CD4-positive, alpha-beta memory T cell (primary cell): ENCODE measurements at regions not wholly inside any gene's neighbourhood (a gene's known extent, or its start where the extent isn't known, plus 50 kb on each side); places are given as distances from the start of the nearest gene placed in this dataset.

Experiments used
- CTCF ChIA-PET: fragments of 350-600 bp; sonication (Branson Sonifier 250); formaldehyde crosslinking; loops from one replicate; lab custom pipeline; 2021; ENCODE audit warnings: inconsistent platforms; ENCODE audit not compliant: partially characterized antibody; lab: Charles Lee
- POLR2A ChIA-PET: fragments of 350-600 bp; sonication (Branson Sonifier 250); formaldehyde crosslinking; loops from one replicate; lab custom pipeline; 2021; ENCODE audit not compliant: partially characterized antibody; lab: Charles Lee
- DNase-seq, 5 donors: peaks; one replicate each; pipeline versions ENCODE4 v3.0.0 to v3.0.0-alpha.2; 2020 to 2022; ENCODE audit warnings: mixed read lengths in 1 of 5
- H3K27ac ChIP-seq: one replicate; pipeline ENCODE4 v1.7.0; 2013; ENCODE audit warnings: low read depth, low read length
- H3K27me3 ChIP-seq: 2 replicates; pipeline ENCODE4 v1.7.0; 2013; ENCODE audit warnings: mild to moderate bottlenecking, low read length, moderate library complexity; ENCODE audit not compliant: insufficient read depth
- H3K36me3 ChIP-seq: 2 replicates; pipeline ENCODE4 v1.7.0; 2013; ENCODE audit warnings: mild to moderate bottlenecking, low read length, moderate library complexity; ENCODE audit not compliant: insufficient read depth
- H3K4me1 ChIP-seq: 2 replicates; pipeline ENCODE4 v1.7.0; 2013; ENCODE audit warnings: mild to moderate bottlenecking, low read length, moderate library complexity; ENCODE audit not compliant: insufficient read depth
- H3K4me3 ChIP-seq, 2 donors: one replicate each; pipeline ENCODE4 v1.7.0; 2013; ENCODE audit warnings: low read length in 2 of 2, mild to moderate bottlenecking in 1 of 2
- H3K9me3 ChIP-seq, 2 donors: one replicate each; pipeline ENCODE4 v1.7.0; 2013; ENCODE audit warnings: low read length in 2 of 2, control low read depth in 1 of 2; ENCODE audit not compliant: control insufficient read depth in 1 of 2
- H3K27ac Mint-ChIP-seq, 7 donors: one replicate each; pipeline ENCODE4 v1.8.0; 2020 to 2021; ENCODE audit warnings: mixed read lengths in 7 of 7, mild to moderate bottlenecking in 6 of 7, inconsistent platforms in 3 of 7, moderate library complexity in 3 of 7
- H3K27me3 Mint-ChIP-seq, 2 donors: one replicate each; pipeline ENCODE4 v1.8.0; 2020 to 2021; ENCODE audit warnings: mixed read lengths in 2 of 2
- H3K36me3 Mint-ChIP-seq, 2 donors: one replicate each; pipeline ENCODE4 v1.8.0; 2020 to 2021; ENCODE audit warnings: mixed read lengths in 2 of 2, inconsistent platforms in 1 of 2, mild to moderate bottlenecking in 1 of 2
- H3K4me1 Mint-ChIP-seq, 4 donors: one replicate each; pipeline ENCODE4 v1.8.0; 2020 to 2021; ENCODE audit warnings: mixed read lengths in 4 of 4, mild to moderate bottlenecking in 1 of 4
- H3K4me3 Mint-ChIP-seq, 8 donors: one replicate each; pipeline ENCODE4 v1.8.0; 2020 to 2021; ENCODE audit warnings: mixed read lengths in 8 of 8, mild to moderate bottlenecking in 7 of 8, moderate library complexity in 6 of 8, inconsistent platforms in 3 of 8
- H3K9me3 Mint-ChIP-seq, 8 donors: one replicate each; pipeline ENCODE4 v1.8.0; 2020 to 2021; ENCODE audit warnings: mixed read lengths in 8 of 8, mild to moderate bottlenecking in 5 of 8, inconsistent platforms in 3 of 8, moderate library complexity in 1 of 8
- intact Hi-C: fragments of 100-400 bp; cut with micrococcal nuclease; formaldehyde crosslinking; loops from one replicate; pipeline ENCODE4 v1.15.1; 2023

GRCh38 chr11:115052601-115053000 lies 374.3 kb downstream of the NXPE2 start:
- no peaks in the 10 kb centered on the region for H3K4me1 Mint-ChIP-seq
- H3K27me3 Mint-ChIP-seq = peaks cover 0 to 2% of the 10 kb centered on the region in 2 donors
- H3K36me3 ChIP-seq = no peaks in the 10 kb centered on the region
- H3K9me3 ChIP-seq = no peaks in the 10 kb centered on the region
- POLR2A ChIA-PET = no interaction called here
- CTCF ChIA-PET = interaction anchor here (1.5 kb wide), 1 partner anchor 10 kb away, joined by 3 read pairs; no protein-coding TSS in a partner anchor
- no peak overlapping the region for H3K4me3 ChIP-seq
- no peaks in the 10 kb centered on the region for H3K36me3 Mint-ChIP-seq
- peaks cover 2 to 23% (median 11%) of the 10 kb centered on the region in 8 donors for H3K9me3 Mint-ChIP-seq
- no peak overlapping the region for H3K27ac Mint-ChIP-seq
- H3K27me3 ChIP-seq = no peaks in the 10 kb centered on the region
- intact Hi-C loops = no loop called here
- H3K4me1 ChIP-seq = no peaks in the 10 kb centered on the region
- H3K27ac ChIP-seq = no peak overlapping the region
- no peak for DNase-seq
- H3K4me3 Mint-ChIP-seq = no peak overlapping the region

GRCh38 chr11:115054570-115055538 lies 376.5 kb downstream of the NXPE2 start:
- Histone ChIP-seq H3K4me1 (no peaks in the 10 kb centered on the region), H3K4me3 (no peak overlapping the region), H3K27me3 (no peaks in the 10 kb centered on the region), H3K9me3 (no peaks in the 10 kb centered on the region), H3K36me3 (no peaks in the 10 kb centered on the region), H3K27ac (no peak overlapping the region)
- no peak overlapping the region for H3K4me3 Mint-ChIP-seq
- no peaks in the 10 kb centered on the region for H3K27me3 Mint-ChIP-seq
- peak overlapping the region in 1 of 7 donors; percentile 14 for H3K27ac Mint-ChIP-seq
- DNase-seq = no peak
- H3K36me3 Mint-ChIP-seq = no peaks in the 10 kb centered on the region
- intact Hi-C loops = no loop called here
- ChIA-PET POLR2A (no interaction called here), CTCF (interaction anchor here (0.8 kb wide), 2 partner anchors 10 to 11 kb away, joined by 3 read pairs; no protein-coding TSS in a partner anchor)
- H3K4me1 Mint-ChIP-seq = no peaks in the 10 kb centered on the region
- peaks cover 2 to 20% (median 11%) of the 10 kb centered on the region in 8 donors for H3K9me3 Mint-ChIP-seq

GRCh38 chr11:115056514-115056913 lies 378.2 kb downstream of the NXPE2 start:
- Mint-ChIP-seq H3K36me3 (no peaks in the 10 kb centered on the region), H3K4me3 (no peak overlapping the region), H3K27me3 (no peaks in the 10 kb centered on the region), H3K27ac (no peak overlapping the region), H3K4me1 (no peaks in the 10 kb centered on the region), H3K9me3 (peaks cover 0 to 20% (median 11%) of the 10 kb centered on the region in 8 donors)
- Histone ChIP-seq H3K36me3 (no peaks in the 10 kb centered on the region), H3K9me3 (no peaks in the 10 kb centered on the region), H3K4me3 (no peak overlapping the region), H3K27ac (no peak overlapping the region), H3K4me1 (no peaks in the 10 kb centered on the region), H3K27me3 (no peaks in the 10 kb centered on the region)
- ChIA-PET CTCF (no interaction called here), POLR2A (no interaction called here)
- intact Hi-C loops = no loop called here
- no peak for DNase-seq

- no peak for DNase-seq
- POLR2A ChIA-PET = no interaction called here
- no peaks in the 10 kb centered on the region for H3K36me3 Mint-ChIP-seq
Measured at GRCh38 chr11:115060840-115061239, 382.5 kb downstream of the NXPE2 start.

GRCh38 chr11:115065314-115065713 lies 387.0 kb downstream of the NXPE2 start:
- H3K4me3 Mint-ChIP-seq = no peak overlapping the region
- intact Hi-C loops = no loop called here
- no peaks in the 10 kb centered on the region for H3K27me3 ChIP-seq
- H3K4me1 ChIP-seq = no peaks in the 10 kb centered on the region
- ChIA-PET CTCF (interaction anchor here (1.6 kb wide), 1 partner anchor 10 kb away, joined by 3 read pairs; no protein-coding TSS in a partner anchor), POLR2A (no interaction called here)
- H3K4me1 Mint-ChIP-seq = no peaks in the 10 kb centered on the region
- no peak for DNase-seq
- H3K36me3 ChIP-seq = no peaks in the 10 kb centered on the region
- H3K36me3 Mint-ChIP-seq = no peaks in the 10 kb centered on the region
- H3K9me3 ChIP-seq = no peaks in the 10 kb centered on the region
- peaks cover 0 to 4% (median 0%) of the 10 kb centered on the region in 8 donors for H3K9me3 Mint-ChIP-seq
- H3K4me3 ChIP-seq = no peak overlapping the region
- H3K27me3 Mint-ChIP-seq = peaks cover 0 to 2% of the 10 kb centered on the region in 2 donors
- no peak overlapping the region for H3K27ac ChIP-seq
- no peak overlapping the region for H3K27ac Mint-ChIP-seq

More at GRCh38 chr11:115060840-115061239, 382.5 kb downstream of the NXPE2 start:
- Mint-ChIP-seq H3K4me1 (no peaks in the 10 kb centered on the region), H3K27me3 (peaks cover 0 to 2% of the 10 kb centered on the region in 2 donors), H3K27ac (no peak overlapping the region), H3K9me3 (peaks cover 0 to 20% (median 8%) of the 10 kb centered on the region in 8 donors), H3K4me3 (no peak overlapping the region)
- Histone ChIP-seq H3K27ac (no peak overlapping the region), H3K36me3 (no peaks in the 10 kb centered on the region), H3K4me3 (no peak overlapping the region), H3K9me3 (no peaks in the 10 kb centered on the region), H3K27me3 (no peaks in the 10 kb centered on the region), H3K4me1 (no peaks in the 10 kb centered on the region)
- CTCF ChIA-PET = no interaction called here
- intact Hi-C loops = no loop called here

GRCh38 chr11:115065830-115066664 lies 387.7 kb downstream of the NXPE2 start:
- no peaks in the 10 kb centered on the region for H3K27me3 ChIP-seq
- intact Hi-C loops = no loop called here
- Mint-ChIP-seq H3K9me3 (peaks cover 0 to 4% (median 0%) of the 10 kb centered on the region in 8 donors), H3K36me3 (no peaks in the 10 kb centered on the region), H3K27ac (no peak overlapping the region), H3K27me3 (peaks cover 0 to 2% of the 10 kb centered on the region in 2 donors), H3K4me3 (no peak overlapping the region), H3K4me1 (no peaks in the 10 kb centered on the region)
- no peaks in the 10 kb centered on the region for H3K36me3 ChIP-seq
- POLR2A ChIA-PET = no interaction called here
- CTCF ChIA-PET = interaction anchor here (1.6 kb wide), 1 partner anchor 11 kb away, joined by 3 read pairs; no protein-coding TSS in a partner anchor
- H3K4me3 ChIP-seq = no peak overlapping the region
- no peaks in the 10 kb centered on the region for H3K4me1 ChIP-seq
- H3K9me3 ChIP-seq = no peaks in the 10 kb centered on the region
- no peak overlapping the region for H3K27ac ChIP-seq
- DNase-seq = no peak

GRCh38 chr11:115067471-115067870 lies 389.1 kb downstream of the NXPE2 start:
- no peak for DNase-seq
- Histone ChIP-seq H3K9me3 (no peaks in the 10 kb centered on the region), H3K27me3 (no peaks in the 10 kb centered on the region), H3K4me1 (no peaks in the 10 kb centered on the region), H3K27ac (no peak overlapping the region), H3K36me3 (no peaks in the 10 kb centered on the region), H3K4me3 (no peak overlapping the region)
- Mint-ChIP-seq H3K4me3 (no peak overlapping the region), H3K4me1 (no peaks in the 10 kb centered on the region), H3K36me3 (no peaks in the 10 kb centered on the region), H3K27ac (no peak overlapping the region), H3K27me3 (peaks cover 0 to 2% of the 10 kb centered on the region in 2 donors), H3K9me3 (peaks cover 0 to 5% (median 0%) of the 10 kb centered on the region in 8 donors)
- intact Hi-C loops = no loop called here
- ChIA-PET CTCF (no interaction called here), POLR2A (no interaction called here)
